H1 (cell line): ENCODE measurements at regions not wholly inside any gene's neighbourhood (a gene's known extent, or its start where the extent isn't known, plus 50 kb on each side); places are given as distances from the start of the nearest gene placed in this dataset.

ENCODE experiments used
- CTCF ChIA-PET: fragments of 300-600 bp; sonication (Branson Sonifier 250); formaldehyde crosslinking; loops from one replicate; lab custom pipeline; 2021; ENCODE audit not compliant: partially characterized antibody; lab: Charles Lee
- POLR2A ChIA-PET: fragments of 300-600 bp; sonication (Branson Sonifier 250); formaldehyde crosslinking; loops from one replicate; lab custom pipeline; 2021; ENCODE audit warnings: inconsistent platforms; ENCODE audit not compliant: partially characterized antibody; lab: Charles Lee
- DNase-seq, 2 experiments: peaks; one replicate each; pipeline versions ENCODE4 v3.0.0 to v3.0.0-alpha.2; 2010 to 2022; ENCODE audit warnings: low spot score in 2 of 2, low read depth in 1 of 2, mixed read lengths in 1 of 2
- FAIRE-seq: peaks from 2 replicates; lab custom pipeline; 2011; peaks lifted over from hg19 to GRCh38; lab: Jason Lieb, UNC
- H2AFZ ChIP-seq: 2 replicates; pipeline ENCODE4 v1.8.1; 2012; ENCODE audit warnings: low read length, inconsistent platforms
- H2AK5ac ChIP-seq: 2 replicates; pipeline ENCODE4 v1.6.1; 2013; ENCODE audit warnings: low read depth, low read length
- H2BK120ac ChIP-seq: replicated peaks from 2 replicates; pipeline ENCODE3; 2013; ENCODE audit warnings: low read depth, low read length, inconsistent platforms
- H2BK12ac ChIP-seq: 2 replicates; pipeline ENCODE4 v1.6.1; 2013; ENCODE audit warnings: low read depth, low read length
- H2BK15ac ChIP-seq: 2 replicates; pipeline ENCODE4 v1.6.1; 2013; ENCODE audit warnings: low read length
- H2BK20ac ChIP-seq: 2 replicates; pipeline ENCODE4 v1.6.1; 2013; ENCODE audit warnings: low read length
- H2BK5ac ChIP-seq: 2 replicates; pipeline ENCODE4 v1.6.1; 2013; ENCODE audit warnings: low read depth, low read length
- H3K14ac ChIP-seq: 2 replicates; pipeline ENCODE4 v1.6.1; 2013; ENCODE audit warnings: inconsistent platforms; ENCODE audit not compliant: insufficient read length
- H3K18ac ChIP-seq: 2 replicates; pipeline ENCODE4 v1.6.1; 2013; ENCODE audit warnings: low read length; ENCODE audit errors: extremely low read depth
- H3K23ac ChIP-seq: 2 replicates; pipeline ENCODE4 v1.6.1; 2013; ENCODE audit warnings: inconsistent platforms; ENCODE audit not compliant: insufficient read length
- H3K23me2 ChIP-seq: 2 replicates; pipeline ENCODE4 v1.6.1; 2013; ENCODE audit warnings: low read depth, low read length
- H3K27ac ChIP-seq: 2 replicates; pipeline ENCODE4 v1.6.1; 2011; ENCODE audit warnings: low read depth, low read length, inconsistent platforms
- H3K27me3 ChIP-seq, 4 experiments: replicated peaks in 1 of 4; 1 replicate in 1 of 4; 2 replicates in 3 of 4; pipeline versions ENCODE4 v1.6.1 to v1.8.1; 2011 to 2013; ENCODE audit warnings: low read length in 3 of 4, mild to moderate bottlenecking in 3 of 4, inconsistent platforms in 2 of 4, mixed read lengths in 2 of 4, moderate library complexity in 1 of 4; ENCODE audit not compliant: control insufficient read depth in 3 of 4, insufficient read depth in 3 of 4; ENCODE audit errors: extremely low read depth in 1 of 4
- H3K36me3 ChIP-seq, 4 experiments: 2 replicates each; pipeline versions ENCODE4 v1.6.1 to v1.8.1; 2011 to 2013; ENCODE audit warnings: mild to moderate bottlenecking in 4 of 4, low read length in 3 of 4, moderate library complexity in 2 of 4, control low read depth in 1 of 4, inconsistent platforms in 1 of 4; ENCODE audit not compliant: insufficient read depth in 4 of 4, control insufficient read depth in 2 of 4
- H3K4ac ChIP-seq: replicated peaks from 2 replicates; pipeline ENCODE3; 2013; ENCODE audit warnings: low read length, low read depth, mixed read lengths, inconsistent platforms; ENCODE audit not compliant: insufficient read length
- H3K4me1 ChIP-seq, 4 experiments: replicated peaks in 1 of 4; 1 replicate in 1 of 4; 2 replicates in 3 of 4; pipeline versions ENCODE4 v1.6.1 to v1.8.1; 2011 to 2013; ENCODE audit warnings: low read length in 3 of 4, inconsistent platforms in 2 of 4, mixed read lengths in 1 of 4; ENCODE audit not compliant: insufficient read depth in 4 of 4, control insufficient read depth in 3 of 4
- H3K4me2 ChIP-seq, 2 experiments: 2 replicates each; pipeline versions ENCODE4 v1.6.1 to v1.8.1; 2011 to 2013; ENCODE audit warnings: low read depth in 2 of 2, low read length in 2 of 2, control low read depth in 1 of 2, inconsistent platforms in 1 of 2, mild to moderate bottlenecking in 1 of 2; ENCODE audit not compliant: insufficient read depth in 1 of 2
- H3K4me3 ChIP-seq, 4 experiments: fragments of 200-600, 300-600 bp in 1 of 4; sonication (generic), shearing (Covaris generic), sonication (Bioruptor Twin) in 1 of 4; 2 replicates each; pipeline versions ENCODE4 v1.5.1 to v1.8.1; 2011 to 2016; ENCODE audit warnings: low read length in 4 of 4, low read depth in 3 of 4, control low read depth in 2 of 4, inconsistent platforms in 2 of 4, mild to moderate bottlenecking in 2 of 4, mixed read lengths in 1 of 4, moderate library complexity in 1 of 4; ENCODE audit not compliant: insufficient read depth in 2 of 4; ENCODE audit errors: extremely low read depth in 1 of 4
- H3K56ac ChIP-seq: replicated peaks from 2 replicates; pipeline ENCODE3; 2013; ENCODE audit warnings: low read depth, mild to moderate bottlenecking, mixed read lengths, low read length, inconsistent platforms; ENCODE audit not compliant: insufficient read length
- H3K79me1 ChIP-seq: 2 replicates; pipeline ENCODE4 v1.6.1; 2013; ENCODE audit warnings: low read depth, low read length, control low read depth
- H3K79me2 ChIP-seq, 2 experiments: 2 replicates each; pipeline versions ENCODE4 v1.6.1 to v1.8.1; 2012 to 2013; ENCODE audit warnings: low read length in 2 of 2, mild to moderate bottlenecking in 2 of 2, inconsistent platforms in 1 of 2; ENCODE audit not compliant: insufficient read depth in 2 of 2, control insufficient read depth in 1 of 2
- H3K9ac ChIP-seq, 4 experiments: replicated peaks in 1 of 4; 1 replicate in 1 of 4; 2 replicates in 3 of 4; pipeline versions ENCODE4 v1.6.1 to v1.8.1; 2011 to 2013; ENCODE audit warnings: low read depth in 3 of 4, low read length in 3 of 4, control low read depth in 2 of 4, mild to moderate bottlenecking in 2 of 4, moderate library complexity in 2 of 4, inconsistent platforms in 1 of 4; ENCODE audit errors: extremely low read depth in 1 of 4
- H3K9me3 ChIP-seq, 2 experiments: 2 replicates each; pipeline versions ENCODE4 v1.6.1 to v1.8.1; 2012 to 2013; ENCODE audit warnings: mild to moderate bottlenecking in 2 of 2, moderate library complexity in 2 of 2, control low read depth in 1 of 2, inconsistent platforms in 1 of 2, low read depth in 1 of 2, low read length in 1 of 2, mixed read lengths in 1 of 2; ENCODE audit not compliant: insufficient read depth in 2 of 2
- H4K20me1 ChIP-seq, 2 experiments: replicated peaks in 1 of 2; 2 replicates each; pipeline versions ENCODE3 to v1.8.1; 2011 to 2013; ENCODE audit warnings: inconsistent platforms in 2 of 2, low read length in 2 of 2, mild to moderate bottlenecking in 1 of 2; ENCODE audit not compliant: insufficient read depth in 2 of 2, control insufficient read depth in 1 of 2
- H4K5ac ChIP-seq: 2 replicates; pipeline ENCODE4 v1.6.1; 2013; ENCODE audit warnings: low read length, low read depth, mixed read lengths, inconsistent platforms; ENCODE audit not compliant: insufficient read length
- H4K8ac ChIP-seq: 2 replicates; pipeline ENCODE4 v1.8.0; 2013; ENCODE audit warnings: mild to moderate bottlenecking, moderate library complexity, low read length, inconsistent platforms; ENCODE audit not compliant: insufficient read depth; ENCODE audit errors: extremely low read depth
- H4K91ac ChIP-seq: replicated peaks from 2 replicates; pipeline ENCODE3; 2013; ENCODE audit warnings: low read length, mixed read lengths, inconsistent platforms; ENCODE audit not compliant: insufficient read length
- EP300 ChIP-seq, 2 experiments: IDR thresholded peaks; 1 replicate in 1 of 2; 2 replicates in 1 of 2; pipeline ENCODE4 v1.6.1; 2011 to 2012; ENCODE audit warnings: low read depth in 2 of 2, low read length in 2 of 2, mild to moderate bottlenecking in 2 of 2, borderline replicate concordance in 1 of 2, inconsistent platforms in 1 of 2, moderate library complexity in 1 of 2
- POLR2AphosphoS5 ChIP-seq: IDR thresholded peaks from 2 replicates; pipeline ENCODE4 v1.6.1; 2011; ENCODE audit warnings: low read depth, low read length
- WGBS, 2 experiments: shearing (Covaris generic) in 1 of 2; methylation state at CpG; one replicate each; pipeline versions ENCODE4 v1.1.6 to v1.1.7; 2013 to 2015; ENCODE audit warnings: low lambda C conversion rate in 2 of 2, mixed read lengths in 2 of 2, inconsistent platforms in 1 of 2, low coverage in 1 of 2, missing lambda C conversion rate in 1 of 2; ENCODE audit not compliant: insufficient replicate concordance in 2 of 2, insufficient coverage in 1 of 2, insufficient read length in 1 of 2; ENCODE audit errors: extremely low coverage in 1 of 2, missing lambda C conversion rate in 1 of 2; 5-methylcytosine and 5-hydroxymethylcytosine counted together

- ChIA-PET CTCF (interaction anchor here (0.9 to 1.1 kb wide), 2 partner anchors 8 to 10 kb away, joined by 4 to 5 read pairs; no protein-coding TSS in a partner anchor), POLR2A (no interaction called here)
- no peak for FAIRE-seq
- TF ChIP-seq POLR2AphosphoS5 (no peak), EP300 (IDR thresholded peaks at IDR 0.05; ENCODE audit: borderline replicate concordance in 1 of 2, low read depth in 2 of 2, low read length in 2 of 2) (no peak)
These were observed 68.0 kb downstream of the POU5F2 start for GRCh38 chr5:93673316-93673954.

More at GRCh38 chr5:93673316-93673954, 68.0 kb downstream of the POU5F2 start:
- no peak overlapping the region for H2BK12ac ChIP-seq
- H2BK20ac ChIP-seq, result no peak overlapping the region
- no peak overlapping the region for H4K8ac ChIP-seq
- H3K9ac ChIP-seq, result no peak overlapping the region
- H4K20me1 ChIP-seq, result no peaks in the 10 kb centered on the region
- no peak overlapping the region for H4K91ac ChIP-seq
- H2AK5ac ChIP-seq, result no peak overlapping the region
- no peak overlapping the region for H3K27ac ChIP-seq
- H3K79me2 ChIP-seq, result no peaks in the 10 kb centered on the region
- WGBS, 2 experiments, result 87% methylated on average over 3 of the region's 4 CpGs; no CpG with 5 or more reads in 1 of the 2 experiments
- no peaks in the 10 kb centered on the region for H3K27me3 ChIP-seq
- peaks cover 0 to 7% (median 6%) of the 10 kb centered on the region in 4 experiments; a peak in 6 of 7 replicates for H3K4me1 ChIP-seq
- no peaks in the 10 kb centered on the region for H3K79me1 ChIP-seq
- H3K18ac ChIP-seq, result no peak overlapping the region
- H3K36me3 ChIP-seq, result no peaks in the 10 kb centered on the region
- H2AFZ ChIP-seq, result no peak overlapping the region
- H3K23me2 ChIP-seq, result no peaks in the 10 kb centered on the region
- no peaks in the 10 kb centered on the region for H3K9me3 ChIP-seq
- no peak overlapping the region for H3K4me3 ChIP-seq
- no peak overlapping the region for H2BK15ac ChIP-seq
- no peak for DNase-seq
- H3K4me2 ChIP-seq, result no peak overlapping the region
- H3K4ac ChIP-seq, result no peak overlapping the region
- no peak overlapping the region for H2BK120ac ChIP-seq
- H4K5ac ChIP-seq, result no peak overlapping the region
- H3K23ac ChIP-seq, result no peak overlapping the region
- no peak overlapping the region for H3K14ac ChIP-seq
- H3K56ac ChIP-seq, result no peak overlapping the region
- no peak overlapping the region for H2BK5ac ChIP-seq
